ENCODE measurements at regions not wholly inside any gene's neighbourhood (a gene's known extent, or its start where the extent isn't known, plus 50 kb on each side); places are given as distances from the start of the nearest gene placed in this dataset.

- Histone ChIP-seq H4K20me1 (ENCODE audit: insufficient read depth) (no peaks in the 10 kb centered on the region), H3K4me1 (replicated peaks; ENCODE audit: insufficient read depth) (peaks cover 5% of the 10 kb centered on the region), H2AFZ (no peak overlapping the region), H3K9me3 (ENCODE audit: insufficient read depth, low read depth) (0 out of 2 replicates have a peak, but pooled peaks cover 6% of the 10 kb centered on the region), H3K4me3 (no peak overlapping the region), H3K27ac (no peak overlapping the region), H3K9me2 (ENCODE audit: insufficient read depth) (no peaks in the 10 kb centered on the region), H3K27me3 (ENCODE audit: insufficient read depth, low read depth) (no peaks in the 10 kb centered on the region), H3F3A (ENCODE audit: insufficient read depth, low read depth) (no peaks in the 10 kb centered on the region), H3K36me3 (ENCODE audit: low read depth) (no peaks in the 10 kb centered on the region), H3K4me2 (no peak overlapping the region), H3K79me2 (ENCODE audit: low read depth) (no peaks in the 10 kb centered on the region)
- intact Hi-C loops (cut with micrococcal nuclease; ENCODE audit: unreplicated experiment) = no loop called here
- CTCF ChIA-PET = no interaction called here
- no peak for DNase-seq
- BruUV-seq (replicated peaks) = no TSS peak
- TF ChIP-seq, protein P1, sequence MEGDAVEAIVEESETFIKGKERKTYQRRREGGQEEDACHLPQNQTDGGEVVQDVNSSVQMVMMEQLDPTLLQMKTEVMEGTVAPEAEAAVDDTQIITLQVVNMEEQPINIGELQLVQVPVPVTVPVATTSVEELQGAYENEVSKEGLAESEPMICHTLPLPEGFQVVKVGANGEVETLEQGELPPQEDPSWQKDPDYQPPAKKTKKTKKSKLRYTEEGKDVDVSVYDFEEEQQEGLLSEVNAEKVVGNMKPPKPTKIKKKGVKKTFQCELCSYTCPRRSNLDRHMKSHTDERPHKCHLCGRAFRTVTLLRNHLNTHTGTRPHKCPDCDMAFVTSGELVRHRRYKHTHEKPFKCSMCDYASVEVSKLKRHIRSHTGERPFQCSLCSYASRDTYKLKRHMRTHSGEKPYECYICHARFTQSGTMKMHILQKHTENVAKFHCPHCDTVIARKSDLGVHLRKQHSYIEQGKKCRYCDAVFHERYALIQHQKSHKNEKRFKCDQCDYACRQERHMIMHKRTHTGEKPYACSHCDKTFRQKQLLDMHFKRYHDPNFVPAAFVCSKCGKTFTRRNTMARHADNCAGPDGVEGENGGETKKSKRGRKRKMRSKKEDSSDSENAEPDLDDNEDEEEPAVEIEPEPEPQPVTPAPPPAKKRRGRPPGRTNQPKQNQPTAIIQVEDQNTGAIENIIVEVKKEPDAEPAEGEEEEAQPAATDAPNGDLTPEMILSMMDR (conservative IDR thresholded peaks at IDR 0.05) = no peak
- TF ChIP-seq EZH2 (IDR thresholded peaks at IDR 0.05; ENCODE audit: low read depth) = no peak
- POLR2A ChIA-PET (ENCODE audit: unreplicated experiment) = no interaction called here
Measured at GRCh38 chr18:10047237-10047636, 133.4 kb downstream of the VAPA start.

GRCh38 chr18:10049747-10050146, 135.9 kb downstream of the VAPA start:
- no peak overlapping the region for H3K4me2 ChIP-seq
- no peaks in the 10 kb centered on the region for H4K20me1 ChIP-seq (ENCODE audit: insufficient read depth)
- BruUV-seq (replicated peaks) = no TSS peak
- intact Hi-C loops (cut with micrococcal nuclease; ENCODE audit: unreplicated experiment) = no loop called here
- no peaks in the 10 kb centered on the region for H3K27me3 ChIP-seq (ENCODE audit: insufficient read depth, low read depth)
- no peak for DNase-seq
- no peak overlapping the region for H2AFZ ChIP-seq
- no peaks in the 10 kb centered on the region for H3K36me3 ChIP-seq (ENCODE audit: low read depth)
- ChIA-PET CTCF (no interaction called here), POLR2A (ENCODE audit: unreplicated experiment) (no interaction called here)
- no peaks in the 10 kb centered on the region; the same call in 1 of the 2 replicates for H3K4me1 ChIP-seq (replicated peaks; ENCODE audit: insufficient read depth)
- TF ChIP-seq, protein P1 (conservative IDR thresholded peaks at IDR 0.05) = no peak
- no peak for TF ChIP-seq EZH2 (IDR thresholded peaks at IDR 0.05; ENCODE audit: low read depth)
- H3K9me3 ChIP-seq (ENCODE audit: insufficient read depth, low read depth) = no peaks in the 10 kb centered on the region
- H3K4me3 ChIP-seq = no peak overlapping the region
- no peaks in the 10 kb centered on the region for H3K79me2 ChIP-seq (ENCODE audit: low read depth)
- no peak overlapping the region for H3K27ac ChIP-seq
- H3F3A ChIP-seq (ENCODE audit: insufficient read depth, low read depth) = no peaks in the 10 kb centered on the region
- H3K9me2 ChIP-seq (ENCODE audit: insufficient read depth) = no peaks in the 10 kb centered on the region

GRCh38 chr18:10050956-10051355, 137.1 kb downstream of the VAPA start:
- TF ChIP-seq, protein P1 (conservative IDR thresholded peaks at IDR 0.05) = no peak
- no peak for TF ChIP-seq EZH2 (IDR thresholded peaks at IDR 0.05; ENCODE audit: low read depth)
- no TSS peak for BruUV-seq (replicated peaks)
- H3K27ac ChIP-seq = no peak overlapping the region

More at GRCh38 chr18:10050956-10051355, 137.1 kb downstream of the VAPA start:
- Histone ChIP-seq H3K9me2 (ENCODE audit: insufficient read depth) (no peaks in the 10 kb centered on the region), H3F3A (ENCODE audit: insufficient read depth, low read depth) (no peaks in the 10 kb centered on the region), H3K4me2 (no peak overlapping the region), H4K20me1 (ENCODE audit: insufficient read depth) (no peaks in the 10 kb centered on the region), H3K4me1 (replicated peaks; ENCODE audit: insufficient read depth) (no peaks in the 10 kb centered on the region; the same call in 1 of the 2 replicates), H3K27me3 (ENCODE audit: insufficient read depth, low read depth) (no peaks in the 10 kb centered on the region), H3K36me3 (ENCODE audit: low read depth) (no peaks in the 10 kb centered on the region), H3K4me3 (no peak overlapping the region), H2AFZ (no peak overlapping the region), H3K9me3 (ENCODE audit: insufficient read depth, low read depth) (no peaks in the 10 kb centered on the region), H3K79me2 (ENCODE audit: low read depth) (no peaks in the 10 kb centered on the region)
- DNase-seq = no peak
- ChIA-PET CTCF (no interaction called here), POLR2A (ENCODE audit: unreplicated experiment) (no interaction called here)
- intact Hi-C loops (cut with micrococcal nuclease; ENCODE audit: unreplicated experiment) = no loop called here
